Tibial artery (tissue), 4 donors: ENCODE measurements at regions not wholly inside any gene's neighbourhood (a gene's known extent, or its start where the extent isn't known, plus 50 kb on each side); places are given as distances from the start of the nearest gene placed in this dataset.

Source experiments
- DNase-seq, 2 donors: peaks; one replicate each; pipeline ENCODE4 v3.0.0-alpha.2; 2019
- H3K27ac ChIP-seq, 2 donors: fragments of 200-600 bp; sonication (generic) in 1 of 2; 1 replicate in 1 of 2; 2 replicates in 1 of 2; pipeline ENCODE4 v1.5.1; 2018 to 2019; ENCODE audit warnings: mild to moderate bottlenecking in 1 of 2
- H3K27me3 ChIP-seq, 2 donors: fragments of 200-600 bp; sonication (generic) in 1 of 2; one replicate each; pipeline versions ENCODE4 v1.5.1 to v1.6.0; 2016 to 2019
- H3K36me3 ChIP-seq, 3 donors: fragments of 200-600 bp; sonication (generic) in 2 of 3; one replicate each; pipeline ENCODE4 v1.5.1; 2016 to 2019; ENCODE audit warnings: mild to moderate bottlenecking in 2 of 3
- H3K4me1 ChIP-seq, 4 donors: fragments of 200-600 bp; sonication (generic) in 2 of 4; 1 replicate in 3 of 4; 2 replicates in 1 of 4; pipeline ENCODE4 v1.5.1; 2016 to 2019
- H3K4me3 ChIP-seq, 2 donors: fragments of 200-600 bp; sonication (generic) in 1 of 2; 1 replicate in 1 of 2; 2 replicates in 1 of 2; pipeline ENCODE4 v1.5.1; 2018 to 2019; ENCODE audit warnings: mild to moderate bottlenecking in 2 of 2
- H3K9me3 ChIP-seq, 3 donors: fragments of 200-600 bp; sonication (generic) in 1 of 3; one replicate each; pipeline ENCODE4 v1.5.1; 2016 to 2019
- CTCF ChIP-seq, 2 experiments: fragments of 200-600 bp in 1 of 2; fragments of 450-650 bp in 1 of 2; IDR thresholded peaks; one replicate each; pipeline ENCODE4 v1.5.1; 2017 to 2019; ENCODE audit warnings: antibody characterized with exemption in 2 of 2, mild to moderate bottlenecking in 1 of 2, moderate library complexity in 1 of 2
- intact Hi-C: fragments of 100-400 bp; cut with DNase I; formaldehyde crosslinking; loops from one replicate; pipeline ENCODE4 v1.15.0; 2023; ENCODE audit warnings: low total_unique reads

- no peak overlapping the region for H3K27ac ChIP-seq
- no peaks in the 10 kb centered on the region for H3K27me3 ChIP-seq
- no peak for DNase-seq
- no peak overlapping the region for H3K4me3 ChIP-seq
- no peaks in the 10 kb centered on the region for H3K36me3 ChIP-seq
- TF ChIP-seq CTCF (IDR thresholded peaks at IDR 0.05), result no peak
- peaks cover 0 to 19% (median 16%) of the 10 kb centered on the region in 4 donors for H3K4me1 ChIP-seq
- no peaks in the 10 kb centered on the region for H3K9me3 ChIP-seq
- intact Hi-C loops, result no loop called here
Observed at GRCh38 chr16:66193543-66194229, 172.8 kb upstream of the CDH5 start.

GRCh38 chr16:66190411-66190810 lies 176.1 kb upstream of the CDH5 start:
- H3K4me1 ChIP-seq, result peaks cover 0 to 27% (median 18%) of the 10 kb centered on the region in 4 donors
- no peak for DNase-seq
- TF ChIP-seq CTCF (IDR thresholded peaks at IDR 0.05), result no peak
- intact Hi-C loops, result no loop called here
- H3K36me3 ChIP-seq, result no peaks in the 10 kb centered on the region
- H3K4me3 ChIP-seq, result no peak overlapping the region
- no peaks in the 10 kb centered on the region for H3K27me3 ChIP-seq
- no peaks in the 10 kb centered on the region for H3K9me3 ChIP-seq
- no peak overlapping the region for H3K27ac ChIP-seq

GRCh38 chr16:66189951-66190350 lies 176.5 kb upstream of the CDH5 start:
- H3K36me3 ChIP-seq, result no peaks in the 10 kb centered on the region
- peaks cover 0 to 27% (median 18%) of the 10 kb centered on the region in 4 donors for H3K4me1 ChIP-seq
- no peaks in the 10 kb centered on the region for H3K9me3 ChIP-seq
- intact Hi-C loops, result no loop called here
- H3K4me3 ChIP-seq, result no peak overlapping the region
- peak overlapping the region in 1 of 2 donors; percentile 46 for H3K27ac ChIP-seq
- TF ChIP-seq CTCF (IDR thresholded peaks at IDR 0.05), result no peak
- DNase-seq, result no peak
- no peaks in the 10 kb centered on the region for H3K27me3 ChIP-seq

GRCh38 chr16:66188917-66189725 lies 177.4 kb upstream of the CDH5 start:
- H3K4me1 ChIP-seq, result peaks cover 0 to 27% (median 18%) of the 10 kb centered on the region in 4 donors
- no peaks in the 10 kb centered on the region for H3K9me3 ChIP-seq
- intact Hi-C loops, result no loop called here
- peak; percentile 52 to 72 for DNase-seq
- H3K27ac ChIP-seq, result peak overlapping the region; percentile 44 to 46
- H3K4me3 ChIP-seq, result no peak overlapping the region
- H3K36me3 ChIP-seq, result no peaks in the 10 kb centered on the region
- no peaks in the 10 kb centered on the region for H3K27me3 ChIP-seq
- TF ChIP-seq CTCF (IDR thresholded peaks at IDR 0.05), result no peak

- no peaks in the 10 kb centered on the region for H3K36me3 ChIP-seq
- no peak overlapping the region for H3K4me3 ChIP-seq
- no peak overlapping the region for H3K27ac ChIP-seq
- intact Hi-C loops, result no loop called here
- H3K27me3 ChIP-seq, result no peaks in the 10 kb centered on the region
- no peak for DNase-seq
- H3K9me3 ChIP-seq, result no peaks in the 10 kb centered on the region
- H3K4me1 ChIP-seq, result peaks cover 0 to 27% (median 18%) of the 10 kb centered on the region in 4 donors
- no peak for TF ChIP-seq CTCF (IDR thresholded peaks at IDR 0.05)
Observed at GRCh38 chr16:66186251-66186785, 180.2 kb upstream of the CDH5 start.
